ENCODE measurements at regions not wholly inside any gene's neighbourhood (a gene's known extent, or its start where the extent isn't known, plus 50 kb on each side); places are given as distances from the start of the nearest gene placed in this dataset.
A peak's percentile ranks its signal among the peaks of the same experiment; 100 is the strongest.

GRCh38 chr5:87136096-87136495 is 131.6 kb upstream of the RASA1 start:
- Histone ChIP-seq H3K18ac (ENCODE audit: low read depth, low read length) (no peak overlapping the region; the same call in 1 of the 2 replicates), H4K91ac (ENCODE audit: insufficient read depth, low read depth, low read length) (no peak overlapping the region), H2AK9ac (replicated peaks; ENCODE audit: low read depth, low read length, poor library complexity) (no peak overlapping the region), H3K27me3 (ENCODE audit: control insufficient read depth, insufficient read depth, low read length) (no peaks in the 10 kb centered on the region), H3K4me1 (ENCODE audit: control insufficient read depth, insufficient read depth, low read length) (peaks cover 2% of the 10 kb centered on the region; the same call in 1 of the 2 replicates), H2BK20ac (ENCODE audit: low read depth, low read length) (peak overlapping the region; percentile 83; the same call in 1 of the 2 replicates), H3K56ac (ENCODE audit: extremely low read depth, insufficient read depth, low read length) (no peak overlapping the region), H3K14ac (replicated peaks; ENCODE audit: low read depth, low read length) (no peak overlapping the region), H3K9ac (ENCODE audit: low read depth, low read length) (no peak overlapping the region), H4K8ac (ENCODE audit: low read depth in 2 of 2, low read length in 2 of 2) (peak overlapping the region in 1 of 2 experiments; percentile 27; a peak in 1 of 4 replicates), H3K4me3 (ENCODE audit: insufficient read depth, low read depth, low read length) (no peak overlapping the region), H3K9me3 (ENCODE audit: control insufficient read depth, insufficient read depth, low read length) (no peaks in the 10 kb centered on the region), H2BK120ac (ENCODE audit: low read depth, low read length) (peak overlapping the region; percentile 6; the same call in 1 of the 2 replicates), H3K23ac (ENCODE audit: low read depth, low read length) (no peak overlapping the region), H2AK5ac (ENCODE audit: low read depth, low read length) (no peak overlapping the region), H2BK5ac (ENCODE audit: low read depth, low read length, poor library complexity, severe bottlenecking) (peak overlapping the region; percentile 24), H4K5ac (ENCODE audit: low read depth, low read length) (no peak overlapping the region), H3K79me1 (ENCODE audit: low read depth in 1 of 2, low read length in 2 of 2) (no peaks in the 10 kb centered on the region), H2BK15ac (ENCODE audit: low read depth, low read length) (no peak overlapping the region), H3K4me2 (ENCODE audit: low read depth, low read length) (no peak overlapping the region), H3K4ac (ENCODE audit: low read depth, low read length) (0 out of 2 replicates have a peak overlapping the region, but pooled peaks have one; percentile 35), H2AFZ (replicated peaks; ENCODE audit: low read length, poor library complexity) (peak overlapping the region; percentile 75), H3K36me3 (ENCODE audit: control insufficient read depth, insufficient read depth, low read length) (no peaks in the 10 kb centered on the region), H4K20me1 (ENCODE audit: insufficient read depth, low read length) (no peaks in the 10 kb centered on the region), H3K27ac (ENCODE audit: insufficient read depth, low read length) (no peak overlapping the region), H3K9me1 (ENCODE audit: insufficient read depth, low read length) (no peaks in the 10 kb centered on the region)
- ChIA-PET POLR2A (ENCODE audit: unreplicated experiment) (no interaction called here), CTCF (no interaction called here)
- no peak for TF ChIP-seq FOS (IDR thresholded peaks at IDR 0.05; ENCODE audit: low read depth, low read length)
- TF ChIP-seq NFE2L2 (IDR thresholded peaks at IDR 0.05; ENCODE audit: low read depth, low read length): peak; percentile 37; the same call in 1 of the 2 replicates
- no TSS peak for BruUV-seq (replicated peaks)
- ATAC-seq (ENCODE audit: low read depth) (peak; percentile 59; the same call in 1 of the 2 replicates), DNase-seq (no peak)
- no CpG with 5 or more reads among the region's 1 CpG for WGBS, 2 experiments (ENCODE audit: extremely low coverage in 2 of 2, insufficient read length in 1 of 2)
- in situ Hi-C loops (cut with MboI; ENCODE audit: low sequenced_read_pairs) (no loop called here), intact Hi-C loops (cut with micrococcal nuclease) (no loop called here), dilution Hi-C loops (cut with HindIII; ENCODE audit: low sequenced_read_pairs, unreplicated experiment) (no loop called here)
